PC-9 (cell line): ENCODE measurements at regions not wholly inside any gene's neighbourhood (a gene's known extent, or its start where the extent isn't known, plus 50 kb on each side); places are given as distances from the start of the nearest gene placed in this dataset.

Source experiments
- CTCF ChIP-seq: fragments of 200-600 bp; sonication (generic); conservative IDR thresholded peaks from 2 replicates; pipeline ENCODE4 v1.6.1; 2017; ENCODE audit warnings: mixed run types, antibody characterized with exemption, mild to moderate bottlenecking, moderate library complexity
- EZH2 ChIP-seq: fragments of 200-600 bp; sonication (generic); IDR thresholded peaks from 2 replicates; pipeline ENCODE4 v1.8.0; 2017; ENCODE audit warnings: antibody characterized with exemption, low read depth

GRCh38 chr13:65937251-65937650, 1292.9 kb downstream of the PCDH9 start:
- no peak for TF ChIP-seq CTCF
- TF ChIP-seq EZH2 = no peak
